HEK293 (cell line): ENCODE measurements at regions not wholly inside any gene's neighbourhood (a gene's known extent, or its start where the extent isn't known, plus 50 kb on each side); places are given as distances from the start of the nearest gene placed in this dataset.

Experiments
- ZBTB1 ChIP-seq: fragments of 450-650 bp; formaldehyde crosslinking; IDR thresholded peaks from 2 replicates; pipeline ENCODE4 v1.5.1; 2016; ENCODE audit warnings: missing biosample characterization, missing genetic modification characterization
- ZNF132 ChIP-seq: fragments of 450-650 bp; formaldehyde crosslinking; IDR thresholded peaks from 2 replicates; pipeline ENCODE4 v1.5.1; 2017; ENCODE audit warnings: missing biosample characterization, missing genetic modification characterization, borderline replicate concordance
- ZNF24 ChIP-seq: fragments of 450-650 bp; formaldehyde crosslinking; IDR thresholded peaks from 2 replicates; pipeline ENCODE4 v1.5.1; 2016; ENCODE audit warnings: missing biosample characterization, missing genetic modification characterization
- ZNF292 ChIP-seq: fragments of 450-650 bp; formaldehyde crosslinking; IDR thresholded peaks from 2 replicates; pipeline ENCODE4 v1.5.1; 2016; ENCODE audit warnings: low read depth, missing biosample characterization, missing genetic modification characterization, borderline replicate concordance
- ZNF548 ChIP-seq: fragments of 450-650 bp; formaldehyde crosslinking; IDR thresholded peaks from 2 replicates; pipeline ENCODE4 v1.5.1; 2016; ENCODE audit warnings: missing biosample characterization, missing genetic modification characterization
- ZNF777 ChIP-seq: fragments of 450-650 bp; formaldehyde crosslinking; IDR thresholded peaks from 2 replicates; pipeline ENCODE4 v1.5.1; 2017; ENCODE audit warnings: missing biosample characterization, missing genetic modification characterization, borderline replicate concordance
- ZNF792 ChIP-seq: fragments of 450-650 bp; formaldehyde crosslinking; IDR thresholded peaks from 2 replicates; pipeline ENCODE4 v1.5.1; 2016; ENCODE audit warnings: missing biosample characterization, missing genetic modification characterization
- TF ChIP-seq, protein P1 (sequence below): fragments of 450-650 bp; formaldehyde crosslinking; IDR thresholded peaks from 2 replicates; pipeline ENCODE4 v1.5.1; 2016; ENCODE audit warnings: missing biosample characterization, missing genetic modification characterization
- TF ChIP-seq, protein P2 (sequence below): fragments of 450-650 bp; formaldehyde crosslinking; IDR thresholded peaks from 2 replicates; pipeline ENCODE4 v1.5.1; 2016; ENCODE audit warnings: missing biosample characterization, missing genetic modification characterization
- TF ChIP-seq, protein P3 (sequence below): fragments of 450-650 bp; IDR thresholded peaks from 2 replicates; pipeline ENCODE4 v1.5.1; 2018; ENCODE audit warnings: missing biosample characterization, missing genetic modification characterization
- TF ChIP-seq, protein P4 (sequence below): fragments of 450-650 bp; formaldehyde crosslinking; IDR thresholded peaks from 2 replicates; pipeline ENCODE4 v1.5.1; 2016; ENCODE audit warnings: missing biosample characterization, missing genetic modification characterization
- TF ChIP-seq, protein P5 (sequence below): fragments of 450-650 bp; IDR thresholded peaks from 2 replicates; pipeline ENCODE4 v1.5.1; 2018; ENCODE audit warnings: missing biosample characterization, mild to moderate bottlenecking, missing genetic modification characterization
- TF ChIP-seq, protein P6 (sequence below): fragments of 450-650 bp; formaldehyde crosslinking; optimal IDR thresholded peaks from 2 replicates; pipeline ENCODE3; 2016; ENCODE audit warnings: missing biosample characterization, mild to moderate bottlenecking, missing genetic modification characterization

DNA sequence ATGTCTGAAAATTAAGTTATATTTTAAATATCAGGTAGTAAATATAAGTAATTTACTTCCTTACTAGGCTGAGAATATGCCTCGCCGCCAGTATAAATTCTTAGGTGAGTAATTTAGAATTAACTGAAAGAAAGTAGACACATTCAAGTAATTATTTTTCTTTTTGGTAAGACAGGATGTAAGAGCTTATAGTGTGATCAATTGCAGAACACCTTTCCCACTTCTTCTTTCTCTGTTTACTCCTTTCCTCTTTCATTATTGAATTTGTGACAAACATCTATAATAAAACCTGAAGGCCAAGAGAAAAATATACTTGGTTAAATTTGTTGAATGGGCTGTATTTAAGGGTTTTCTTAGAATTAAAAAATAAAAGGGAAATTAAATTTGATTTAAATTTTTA lies 195.1 kb upstream of the CDKN2B start:
- TF ChIP-seq, protein P1, sequence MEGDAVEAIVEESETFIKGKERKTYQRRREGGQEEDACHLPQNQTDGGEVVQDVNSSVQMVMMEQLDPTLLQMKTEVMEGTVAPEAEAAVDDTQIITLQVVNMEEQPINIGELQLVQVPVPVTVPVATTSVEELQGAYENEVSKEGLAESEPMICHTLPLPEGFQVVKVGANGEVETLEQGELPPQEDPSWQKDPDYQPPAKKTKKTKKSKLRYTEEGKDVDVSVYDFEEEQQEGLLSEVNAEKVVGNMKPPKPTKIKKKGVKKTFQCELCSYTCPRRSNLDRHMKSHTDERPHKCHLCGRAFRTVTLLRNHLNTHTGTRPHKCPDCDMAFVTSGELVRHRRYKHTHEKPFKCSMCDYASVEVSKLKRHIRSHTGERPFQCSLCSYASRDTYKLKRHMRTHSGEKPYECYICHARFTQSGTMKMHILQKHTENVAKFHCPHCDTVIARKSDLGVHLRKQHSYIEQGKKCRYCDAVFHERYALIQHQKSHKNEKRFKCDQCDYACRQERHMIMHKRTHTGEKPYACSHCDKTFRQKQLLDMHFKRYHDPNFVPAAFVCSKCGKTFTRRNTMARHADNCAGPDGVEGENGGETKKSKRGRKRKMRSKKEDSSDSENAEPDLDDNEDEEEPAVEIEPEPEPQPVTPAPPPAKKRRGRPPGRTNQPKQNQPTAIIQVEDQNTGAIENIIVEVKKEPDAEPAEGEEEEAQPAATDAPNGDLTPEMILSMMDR (tag by site-specific recombination): no peak
- TF ChIP-seq, protein P2, sequence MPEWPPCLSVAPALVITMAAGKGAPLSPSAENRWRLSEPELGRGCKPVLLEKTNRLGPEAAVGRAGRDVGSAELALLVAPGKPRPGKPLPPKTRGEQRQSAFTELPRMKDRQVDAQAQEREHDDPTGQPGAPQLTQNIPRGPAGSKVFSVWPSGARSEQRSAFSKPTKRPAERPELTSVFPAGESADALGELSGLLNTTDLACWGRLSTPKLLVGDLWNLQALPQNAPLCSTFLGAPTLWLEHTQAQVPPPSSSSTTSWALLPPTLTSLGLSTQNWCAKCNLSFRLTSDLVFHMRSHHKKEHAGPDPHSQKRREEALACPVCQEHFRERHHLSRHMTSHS (tag by site-specific recombination): no peak
- TF ChIP-seq ZNF792 (tag by site-specific recombination): no peak
- TF ChIP-seq, protein P3, sequence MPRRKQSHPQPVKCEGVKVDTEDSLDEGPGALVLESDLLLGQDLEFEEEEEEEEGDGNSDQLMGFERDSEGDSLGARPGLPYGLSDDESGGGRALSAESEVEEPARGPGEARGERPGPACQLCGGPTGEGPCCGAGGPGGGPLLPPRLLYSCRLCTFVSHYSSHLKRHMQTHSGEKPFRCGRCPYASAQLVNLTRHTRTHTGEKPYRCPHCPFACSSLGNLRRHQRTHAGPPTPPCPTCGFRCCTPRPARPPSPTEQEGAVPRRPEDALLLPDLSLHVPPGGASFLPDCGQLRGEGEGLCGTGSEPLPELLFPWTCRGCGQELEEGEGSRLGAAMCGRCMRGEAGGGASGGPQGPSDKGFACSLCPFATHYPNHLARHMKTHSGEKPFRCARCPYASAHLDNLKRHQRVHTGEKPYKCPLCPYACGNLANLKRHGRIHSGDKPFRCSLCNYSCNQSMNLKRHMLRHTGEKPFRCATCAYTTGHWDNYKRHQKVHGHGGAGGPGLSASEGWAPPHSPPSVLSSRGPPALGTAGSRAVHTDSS (tag by site-specific recombination): no peak
- TF ChIP-seq, protein P4, sequence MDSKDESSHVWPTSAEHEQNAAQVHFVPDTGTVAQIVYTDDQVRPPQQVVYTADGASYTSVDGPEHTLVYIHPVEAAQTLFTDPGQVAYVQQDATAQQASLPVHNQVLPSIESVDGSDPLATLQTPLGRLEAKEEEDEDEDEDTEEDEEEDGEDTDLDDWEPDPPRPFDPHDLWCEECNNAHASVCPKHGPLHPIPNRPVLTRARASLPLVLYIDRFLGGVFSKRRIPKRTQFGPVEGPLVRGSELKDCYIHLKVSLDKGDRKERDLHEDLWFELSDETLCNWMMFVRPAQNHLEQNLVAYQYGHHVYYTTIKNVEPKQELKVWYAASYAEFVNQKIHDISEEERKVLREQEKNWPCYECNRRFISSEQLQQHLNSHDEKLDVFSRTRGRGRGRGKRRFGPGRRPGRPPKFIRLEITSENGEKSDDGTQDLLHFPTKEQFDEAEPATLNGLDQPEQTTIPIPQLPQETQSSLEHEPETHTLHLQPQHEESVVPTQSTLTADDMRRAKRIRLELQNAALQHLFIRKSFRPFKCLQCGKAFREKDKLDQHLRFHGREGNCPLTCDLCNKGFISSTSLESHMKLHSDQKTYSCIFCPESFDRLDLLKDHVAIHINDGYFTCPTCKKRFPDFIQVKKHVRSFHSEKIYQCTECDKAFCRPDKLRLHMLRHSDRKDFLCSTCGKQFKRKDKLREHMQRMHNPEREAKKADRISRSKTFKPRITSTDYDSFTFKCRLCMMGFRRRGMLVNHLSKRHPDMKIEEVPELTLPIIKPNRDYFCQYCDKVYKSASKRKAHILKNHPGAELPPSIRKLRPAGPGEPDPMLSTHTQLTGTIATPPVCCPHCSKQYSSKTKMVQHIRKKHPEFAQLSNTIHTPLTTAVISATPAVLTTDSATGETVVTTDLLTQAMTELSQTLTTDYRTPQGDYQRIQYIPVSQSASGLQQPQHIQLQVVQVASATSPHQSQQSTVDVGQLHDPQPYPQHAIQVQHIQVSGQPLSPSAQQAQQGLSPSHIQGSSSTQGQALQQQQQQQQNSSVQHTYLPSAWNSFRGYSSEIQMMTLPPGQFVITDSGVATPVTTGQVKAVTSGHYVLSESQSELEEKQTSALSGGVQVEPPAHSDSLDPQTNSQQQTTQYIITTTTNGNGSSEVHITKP (tag by site-specific recombination): no peak
- TF ChIP-seq, protein P5, sequence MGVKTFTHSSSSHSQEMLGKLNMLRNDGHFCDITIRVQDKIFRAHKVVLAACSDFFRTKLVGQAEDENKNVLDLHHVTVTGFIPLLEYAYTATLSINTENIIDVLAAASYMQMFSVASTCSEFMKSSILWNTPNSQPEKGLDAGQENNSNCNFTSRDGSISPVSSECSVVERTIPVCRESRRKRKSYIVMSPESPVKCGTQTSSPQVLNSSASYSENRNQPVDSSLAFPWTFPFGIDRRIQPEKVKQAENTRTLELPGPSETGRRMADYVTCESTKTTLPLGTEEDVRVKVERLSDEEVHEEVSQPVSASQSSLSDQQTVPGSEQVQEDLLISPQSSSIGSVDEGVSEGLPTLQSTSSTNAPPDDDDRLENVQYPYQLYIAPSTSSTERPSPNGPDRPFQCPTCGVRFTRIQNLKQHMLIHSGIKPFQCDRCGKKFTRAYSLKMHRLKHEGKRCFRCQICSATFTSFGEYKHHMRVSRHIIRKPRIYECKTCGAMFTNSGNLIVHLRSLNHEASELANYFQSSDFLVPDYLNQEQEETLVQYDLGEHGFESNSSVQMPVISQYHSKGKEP (tag by site-specific recombination): no peak
- no peak for TF ChIP-seq ZNF132 (tag by site-specific recombination)
- no peak for TF ChIP-seq ZNF24 (tag by site-specific recombination)
- no peak for TF ChIP-seq ZNF548 (tag by site-specific recombination)
- TF ChIP-seq ZNF292: no peak
- no peak for TF ChIP-seq ZNF777
- TF ChIP-seq ZBTB1: no peak
- TF ChIP-seq, protein P6, sequence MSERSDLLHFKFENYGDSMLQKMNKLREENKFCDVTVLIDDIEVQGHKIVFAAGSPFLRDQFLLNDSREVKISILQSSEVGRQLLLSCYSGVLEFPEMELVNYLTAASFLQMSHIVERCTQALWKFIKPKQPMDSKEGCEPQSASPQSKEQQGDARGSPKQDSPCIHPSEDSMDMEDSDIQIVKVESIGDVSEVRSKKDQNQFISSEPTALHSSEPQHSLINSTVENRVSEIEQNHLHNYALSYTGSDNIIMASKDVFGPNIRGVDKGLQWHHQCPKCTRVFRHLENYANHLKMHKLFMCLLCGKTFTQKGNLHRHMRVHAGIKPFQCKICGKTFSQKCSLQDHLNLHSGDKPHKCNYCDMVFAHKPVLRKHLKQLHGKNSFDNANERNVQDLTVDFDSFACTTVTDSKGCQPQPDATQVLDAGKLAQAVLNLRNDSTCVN (tag by site-specific recombination): no peak
